SU-DHL-6 (cell line): ENCODE measurements at regions not wholly inside any gene's neighbourhood (a gene's known extent, or its start where the extent isn't known, plus 50 kb on each side); places are given as distances from the start of the nearest gene placed in this dataset.

Experiments used
- CTCF ChIP-seq: fragments of 200-600 bp; sonication (generic); IDR thresholded peaks from one replicate; pipeline ENCODE4 v1.5.1; 2017; ENCODE audit warnings: antibody characterized with exemption, mild to moderate bottlenecking, low read length, moderate library complexity; ENCODE audit not compliant: insufficient read depth, poor library complexity, severe bottlenecking
- EZH2phosphoT487 ChIP-seq: fragments of 200-600 bp; sonication (generic), shearing (Covaris generic); conservative IDR thresholded peaks from 2 replicates; pipeline ENCODE4 v1.6.1; 2018; ENCODE audit warnings: mild to moderate bottlenecking, antibody characterized with exemption, low read length, moderate library complexity, mixed read lengths

GRCh38 chr2:145721681-145722080, 1201.8 kb upstream of the ZEB2 start:
- TF ChIP-seq CTCF (no peak), EZH2phosphoT487 (no peak)
